GM12864 (cell line): ENCODE measurements at regions not wholly inside any gene's neighbourhood (a gene's known extent, or its start where the extent isn't known, plus 50 kb on each side); places are given as distances from the start of the nearest gene placed in this dataset.

Experiments used
- DNase-seq: peaks from one replicate; pipeline ENCODE4 v3.0.0-alpha.2; 2011; ENCODE audit warnings: low read depth
- H3K4me3 ChIP-seq: 2 replicates; pipeline ENCODE4 v1.5.1; 2011; ENCODE audit warnings: mild to moderate bottlenecking, low read depth, low read length, control low read depth
- TF ChIP-seq, protein P1 (sequence below): IDR thresholded peaks from 2 replicates; pipeline ENCODE4 v1.5.1; 2011; ENCODE audit warnings: low read depth, mild to moderate bottlenecking, moderate library complexity, low read length, control low read depth, inconsistent platforms; ENCODE audit errors: missing control alignments

DNA sequence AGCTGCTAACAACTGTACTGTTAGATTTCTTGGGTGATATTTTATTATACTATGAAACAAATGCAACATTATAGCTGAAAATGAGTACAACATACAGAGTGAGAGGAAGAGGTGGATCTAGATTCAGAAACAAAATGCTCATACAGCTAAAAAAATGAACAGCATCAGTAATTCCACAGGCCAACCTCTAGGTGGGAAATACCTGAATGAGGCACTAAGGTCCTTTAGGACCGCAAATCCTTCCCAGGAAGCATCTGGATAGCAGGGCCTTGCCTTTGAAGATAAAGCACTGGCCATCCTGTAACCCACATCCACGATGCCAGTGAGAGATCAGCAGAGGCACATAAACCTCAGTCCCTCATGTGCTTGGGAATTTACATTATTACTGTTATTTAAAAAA lies 310.8 kb downstream of the YTHDC2 start:
- DNase-seq, result no peak
- H3K4me3 ChIP-seq, result no peak overlapping the region
- TF ChIP-seq, protein P1, sequence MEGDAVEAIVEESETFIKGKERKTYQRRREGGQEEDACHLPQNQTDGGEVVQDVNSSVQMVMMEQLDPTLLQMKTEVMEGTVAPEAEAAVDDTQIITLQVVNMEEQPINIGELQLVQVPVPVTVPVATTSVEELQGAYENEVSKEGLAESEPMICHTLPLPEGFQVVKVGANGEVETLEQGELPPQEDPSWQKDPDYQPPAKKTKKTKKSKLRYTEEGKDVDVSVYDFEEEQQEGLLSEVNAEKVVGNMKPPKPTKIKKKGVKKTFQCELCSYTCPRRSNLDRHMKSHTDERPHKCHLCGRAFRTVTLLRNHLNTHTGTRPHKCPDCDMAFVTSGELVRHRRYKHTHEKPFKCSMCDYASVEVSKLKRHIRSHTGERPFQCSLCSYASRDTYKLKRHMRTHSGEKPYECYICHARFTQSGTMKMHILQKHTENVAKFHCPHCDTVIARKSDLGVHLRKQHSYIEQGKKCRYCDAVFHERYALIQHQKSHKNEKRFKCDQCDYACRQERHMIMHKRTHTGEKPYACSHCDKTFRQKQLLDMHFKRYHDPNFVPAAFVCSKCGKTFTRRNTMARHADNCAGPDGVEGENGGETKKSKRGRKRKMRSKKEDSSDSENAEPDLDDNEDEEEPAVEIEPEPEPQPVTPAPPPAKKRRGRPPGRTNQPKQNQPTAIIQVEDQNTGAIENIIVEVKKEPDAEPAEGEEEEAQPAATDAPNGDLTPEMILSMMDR, result no peak

DNA sequence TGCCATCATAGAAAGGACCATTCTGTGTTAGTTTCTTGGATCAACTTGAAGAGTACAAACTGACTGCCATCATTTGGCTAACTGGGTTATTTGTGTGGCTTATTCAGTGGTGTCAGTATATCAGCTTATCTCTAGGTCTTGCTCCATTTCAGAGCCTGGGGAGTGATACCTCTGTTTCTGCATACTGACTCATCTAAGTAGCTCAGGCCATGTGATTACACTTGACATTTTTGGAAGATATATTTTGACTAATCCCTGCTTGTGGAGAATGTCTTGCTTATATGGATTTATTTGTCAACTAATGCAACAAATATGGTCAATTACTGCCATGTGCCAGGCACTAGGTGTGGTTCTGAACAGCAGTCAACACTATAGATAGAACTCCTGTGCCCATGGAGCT lies 311.7 kb downstream of the YTHDC2 start:
- TF ChIP-seq, protein P1, result no peak
- no peak for DNase-seq
- H3K4me3 ChIP-seq, result no peak overlapping the region

- TF ChIP-seq, protein P1, result no peak
- H3K4me3 ChIP-seq, result no peak overlapping the region
- no peak for DNase-seq
These were observed 333.4 kb downstream of the YTHDC2 start for GRCh38 chr5:113846941-113847340.

GRCh38 chr5:113864437-113864836 lies 350.9 kb downstream of the YTHDC2 start:
- TF ChIP-seq, protein P1, result no peak
- no peak for DNase-seq
- H3K4me3 ChIP-seq, result no peak overlapping the region

DNA sequence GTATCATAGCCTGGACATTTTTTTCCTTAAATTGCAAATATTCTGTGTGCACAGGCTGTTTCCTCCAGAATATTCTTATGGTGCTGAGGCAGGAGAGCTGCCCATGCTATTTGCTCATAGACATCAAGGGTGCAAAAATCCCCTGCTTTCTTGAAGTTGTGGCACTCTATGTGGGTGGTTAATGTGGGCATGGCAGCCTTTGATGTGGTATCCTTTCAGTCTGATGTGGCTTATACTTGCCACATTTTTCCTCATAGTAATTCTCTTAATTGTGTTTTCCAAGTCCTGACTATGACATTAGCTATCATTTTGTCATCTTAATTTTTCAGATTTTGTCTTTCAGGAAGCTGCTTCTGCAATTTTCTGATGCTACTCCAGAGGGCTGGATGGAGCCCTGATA lies 353.3 kb downstream of the YTHDC2 start:
- DNase-seq, result no peak
- TF ChIP-seq, protein P1, result no peak

GRCh38 chr5:113869611-113870010 lies 356.1 kb downstream of the YTHDC2 start:
- TF ChIP-seq, protein P1, result no peak
- H3K4me3 ChIP-seq, result no peak overlapping the region
- no peak for DNase-seq

More for the DNA sequence above, 353.3 kb downstream of the YTHDC2 start:
- no peak overlapping the region for H3K4me3 ChIP-seq

DNA sequence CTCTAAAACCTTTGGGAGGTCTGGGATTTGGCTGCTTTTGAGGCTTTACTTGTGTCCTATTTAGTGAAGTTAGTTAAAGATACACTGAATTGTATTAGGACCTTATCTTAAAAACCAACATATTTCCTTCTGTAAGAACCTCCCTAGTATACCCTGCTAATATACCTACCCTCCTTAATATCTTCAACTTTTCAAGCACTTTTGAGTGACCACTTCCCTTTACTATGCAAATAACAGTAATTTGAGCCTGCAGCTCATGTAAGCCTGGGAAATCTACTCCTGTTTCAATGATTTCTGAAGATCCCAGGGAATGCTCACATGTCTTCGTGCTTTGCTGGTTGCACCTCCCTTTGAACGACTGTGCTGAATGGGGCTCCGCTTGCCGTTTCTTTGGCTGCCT lies 358.5 kb downstream of the YTHDC2 start:
- no peak overlapping the region for H3K4me3 ChIP-seq
- no peak for DNase-seq
- TF ChIP-seq, protein P1, result no peak
